ENCODE measurements at regions not wholly inside any gene's neighbourhood (a gene's known extent, or its start where the extent isn't known, plus 50 kb on each side); places are given as distances from the start of the nearest gene placed in this dataset.

DNA sequence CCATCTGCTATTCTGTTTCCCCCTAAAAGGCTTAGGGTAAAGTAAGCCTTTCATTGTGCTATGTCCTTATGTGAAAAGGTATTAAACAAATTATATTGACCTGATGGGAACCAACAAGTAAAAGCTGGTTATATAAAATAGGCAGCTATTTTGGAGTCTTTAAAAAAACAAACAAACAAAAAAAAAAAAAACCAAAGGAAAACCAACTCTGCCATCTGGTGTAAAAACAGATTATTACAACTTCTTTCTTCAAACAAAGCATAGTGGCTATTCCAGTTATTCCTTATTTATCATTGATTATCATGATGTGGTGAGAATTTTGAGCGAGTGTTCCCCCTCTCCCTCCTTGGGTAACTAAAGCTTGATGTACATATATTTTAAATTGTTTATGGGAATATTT lies 122.3 kb upstream of the FHL2 start:
- TF ChIP-seq, protein P1, sequence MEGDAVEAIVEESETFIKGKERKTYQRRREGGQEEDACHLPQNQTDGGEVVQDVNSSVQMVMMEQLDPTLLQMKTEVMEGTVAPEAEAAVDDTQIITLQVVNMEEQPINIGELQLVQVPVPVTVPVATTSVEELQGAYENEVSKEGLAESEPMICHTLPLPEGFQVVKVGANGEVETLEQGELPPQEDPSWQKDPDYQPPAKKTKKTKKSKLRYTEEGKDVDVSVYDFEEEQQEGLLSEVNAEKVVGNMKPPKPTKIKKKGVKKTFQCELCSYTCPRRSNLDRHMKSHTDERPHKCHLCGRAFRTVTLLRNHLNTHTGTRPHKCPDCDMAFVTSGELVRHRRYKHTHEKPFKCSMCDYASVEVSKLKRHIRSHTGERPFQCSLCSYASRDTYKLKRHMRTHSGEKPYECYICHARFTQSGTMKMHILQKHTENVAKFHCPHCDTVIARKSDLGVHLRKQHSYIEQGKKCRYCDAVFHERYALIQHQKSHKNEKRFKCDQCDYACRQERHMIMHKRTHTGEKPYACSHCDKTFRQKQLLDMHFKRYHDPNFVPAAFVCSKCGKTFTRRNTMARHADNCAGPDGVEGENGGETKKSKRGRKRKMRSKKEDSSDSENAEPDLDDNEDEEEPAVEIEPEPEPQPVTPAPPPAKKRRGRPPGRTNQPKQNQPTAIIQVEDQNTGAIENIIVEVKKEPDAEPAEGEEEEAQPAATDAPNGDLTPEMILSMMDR (IDR thresholded peaks at IDR 0.05; ENCODE audit: low read depth, low read length): no peak
- no peak for TF ChIP-seq POLR2A (IDR thresholded peaks at IDR 0.05; ENCODE audit: extremely low read depth, insufficient read length)
- TF ChIP-seq, protein P2, sequence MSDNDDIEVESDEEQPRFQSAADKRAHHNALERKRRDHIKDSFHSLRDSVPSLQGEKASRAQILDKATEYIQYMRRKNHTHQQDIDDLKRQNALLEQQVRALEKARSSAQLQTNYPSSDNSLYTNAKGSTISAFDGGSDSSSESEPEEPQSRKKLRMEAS (IDR thresholded peaks at IDR 0.05; ENCODE audit: low read depth, low read length): no peak
- no peak for TF ChIP-seq MYC (IDR thresholded peaks at IDR 0.05; ENCODE audit: low read depth, low read length)

Data from NB4 (cell line).